ENCODE measurements at regions not wholly inside any gene's neighbourhood (a gene's known extent, or its start where the extent isn't known, plus 50 kb on each side); places are given as distances from the start of the nearest gene placed in this dataset.

DNA sequence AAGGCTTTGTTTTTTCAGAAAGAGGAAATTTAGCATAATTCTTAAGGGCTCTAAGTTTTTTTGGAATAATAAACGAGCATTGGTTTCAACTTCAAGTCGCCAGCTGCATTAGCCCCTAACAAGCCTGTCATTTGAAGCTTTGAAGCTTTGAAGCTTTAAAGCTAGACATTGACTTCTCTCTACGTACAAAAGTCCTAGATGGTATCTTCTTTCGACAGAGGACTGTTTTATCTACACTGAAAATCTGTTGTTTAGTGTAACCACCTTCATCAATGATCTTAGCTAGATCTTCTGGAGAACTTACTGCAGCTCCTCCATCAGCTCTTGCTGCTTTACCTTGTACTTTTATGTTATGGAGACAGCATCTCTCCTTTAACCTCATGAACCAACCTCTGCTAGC, 79.6 kb upstream of the TMEM72 start:
- Mint-ChIP-seq H3K36me3 (no peaks in the 10 kb centered on the region), H3K27me3 (ENCODE audit: low read depth in 3 of 3) (peaks cover 0 to 6% (median 1%) of the 10 kb centered on the region in 3 donors), H3K4me1 (no peaks in the 10 kb centered on the region), H3K4me3 (no peak overlapping the region), H3K27ac (no peak overlapping the region), H3K9me3 (no peaks in the 10 kb centered on the region)
- DNase-seq = no peak

DNA sequence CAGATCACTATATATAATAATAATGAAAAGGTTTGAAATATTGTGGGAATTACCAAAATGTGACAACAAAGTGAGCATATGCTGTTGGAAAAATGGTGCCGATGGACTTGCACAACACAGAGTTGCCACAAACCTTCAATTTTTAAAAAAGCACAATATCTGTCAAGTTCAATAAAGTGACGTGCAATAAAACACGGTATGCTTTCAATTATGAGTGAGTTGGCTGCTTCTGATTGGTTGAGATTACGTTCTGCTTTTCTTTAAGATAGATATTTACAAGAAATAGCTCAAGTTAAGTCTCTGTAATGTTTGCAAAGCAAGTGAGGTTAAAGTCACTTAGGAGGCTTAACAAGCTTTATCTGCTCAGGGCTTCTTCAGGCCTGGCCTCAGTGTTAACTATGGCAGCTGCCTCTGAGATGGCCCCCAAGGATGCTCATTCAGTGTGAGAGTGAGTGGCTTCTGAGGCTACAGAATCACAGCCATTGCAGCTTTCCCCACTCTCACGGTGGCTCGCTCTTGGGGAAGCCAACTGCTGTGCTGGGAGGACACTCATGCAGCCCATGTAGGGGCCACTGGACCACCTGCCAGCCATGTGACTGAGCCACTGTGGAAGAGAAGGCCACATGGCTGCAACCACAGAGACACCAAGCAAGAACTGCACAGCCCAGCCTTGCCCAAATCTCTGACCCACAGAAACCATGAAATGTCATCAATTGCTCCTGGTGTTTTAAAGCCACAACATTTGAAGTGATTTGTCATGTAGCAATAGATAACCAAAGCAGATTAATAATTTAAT, 78.3 kb upstream of the TMEM72 start:
- no peak for DNase-seq
- Mint-ChIP-seq H3K4me1 (no peaks in the 10 kb centered on the region), H3K27me3 (ENCODE audit: low read depth in 3 of 3) (peaks cover 0 to 5% (median 1%) of the 10 kb centered on the region in 3 donors), H3K4me3 (no peak overlapping the region), H3K27ac (no peak overlapping the region), H3K9me3 (no peaks in the 10 kb centered on the region), H3K36me3 (no peaks in the 10 kb centered on the region)

DNA sequence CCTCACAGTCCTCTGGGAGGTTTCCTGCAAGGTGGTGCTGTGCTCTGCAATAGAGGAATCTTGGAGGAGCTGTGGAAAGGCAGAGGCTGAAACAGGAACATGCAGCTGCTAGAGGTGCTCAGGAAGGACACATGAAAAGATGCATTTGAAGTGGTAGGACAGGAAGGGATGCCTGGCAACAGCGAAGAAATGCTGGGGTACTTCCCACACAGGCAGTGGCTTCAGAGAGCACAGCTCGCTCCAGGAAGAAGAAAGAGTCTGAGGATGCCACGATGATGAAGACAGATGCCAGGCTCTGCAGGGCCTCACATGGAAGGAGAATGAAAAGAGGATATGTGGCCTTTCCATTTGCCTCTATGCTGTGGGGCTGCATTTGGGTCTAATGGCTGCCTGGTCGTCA, 77.0 kb upstream of the TMEM72 start:
- Mint-ChIP-seq H3K27ac (no peak overlapping the region), H3K4me1 (no peaks in the 10 kb centered on the region), H3K9me3 (no peaks in the 10 kb centered on the region), H3K27me3 (ENCODE audit: low read depth in 3 of 3) (peaks cover 2 to 5% (median 3%) of the 10 kb centered on the region in 3 donors), H3K4me3 (no peak overlapping the region), H3K36me3 (no peaks in the 10 kb centered on the region)
- no peak for DNase-seq

DNA sequence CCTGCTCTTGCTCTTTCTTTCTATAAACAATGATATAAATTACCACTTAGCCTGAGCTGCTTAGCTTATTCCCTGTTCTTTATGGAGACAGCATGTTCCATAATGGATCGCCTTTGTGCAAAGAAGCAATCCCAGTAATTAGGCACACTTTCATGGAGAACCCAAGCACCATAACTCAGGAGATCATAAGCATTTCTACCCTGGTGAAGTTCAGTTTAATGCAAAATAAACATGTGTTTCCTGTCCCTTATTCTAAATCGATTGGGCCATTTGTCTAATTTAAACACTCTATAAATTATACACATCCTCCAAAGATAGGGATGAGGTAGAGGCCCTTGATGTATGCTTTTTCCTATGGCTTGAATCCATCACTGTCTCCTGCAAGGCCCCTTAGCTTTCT, 75.8 kb upstream of the TMEM72 start:
- Mint-ChIP-seq H3K9me3 (no peaks in the 10 kb centered on the region), H3K27ac (no peak overlapping the region), H3K4me1 (no peaks in the 10 kb centered on the region), H3K4me3 (no peak overlapping the region), H3K27me3 (ENCODE audit: low read depth in 3 of 3) (peaks cover 2 to 7% (median 3%) of the 10 kb centered on the region in 3 donors), H3K36me3 (no peaks in the 10 kb centered on the region)
- DNase-seq = no peak

DNA sequence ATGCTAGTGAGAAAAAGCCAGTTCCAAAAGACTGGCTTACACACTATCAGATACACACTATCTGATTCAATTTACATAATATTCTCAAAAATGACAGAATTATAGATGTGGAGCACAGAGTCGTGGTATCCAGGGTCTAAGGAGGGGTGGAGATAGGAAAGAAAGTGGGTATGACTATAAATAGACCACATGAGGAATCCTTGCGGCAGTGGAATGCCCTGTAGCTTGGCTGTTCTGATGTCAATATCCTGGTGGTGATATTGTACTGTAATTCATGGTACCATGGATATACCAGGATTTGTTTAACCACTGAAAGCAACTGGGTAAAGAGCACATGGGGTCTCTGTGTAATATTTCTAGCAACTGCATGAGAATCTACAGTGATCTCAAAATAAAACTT, 67.7 kb upstream of the TMEM72 start:
- DNase-seq = no peak
- H3K4me3 Mint-ChIP-seq = no peak overlapping the region
- no peak overlapping the region for H3K27ac Mint-ChIP-seq
- no peaks in the 10 kb centered on the region for H3K36me3 Mint-ChIP-seq
- H3K27me3 Mint-ChIP-seq (ENCODE audit: low read depth in 3 of 3) = peaks cover 7 to 12% (median 8%) of the 10 kb centered on the region in 3 donors
- H3K4me1 Mint-ChIP-seq = no peaks in the 10 kb centered on the region
- no peaks in the 10 kb centered on the region for H3K9me3 Mint-ChIP-seq

DNA sequence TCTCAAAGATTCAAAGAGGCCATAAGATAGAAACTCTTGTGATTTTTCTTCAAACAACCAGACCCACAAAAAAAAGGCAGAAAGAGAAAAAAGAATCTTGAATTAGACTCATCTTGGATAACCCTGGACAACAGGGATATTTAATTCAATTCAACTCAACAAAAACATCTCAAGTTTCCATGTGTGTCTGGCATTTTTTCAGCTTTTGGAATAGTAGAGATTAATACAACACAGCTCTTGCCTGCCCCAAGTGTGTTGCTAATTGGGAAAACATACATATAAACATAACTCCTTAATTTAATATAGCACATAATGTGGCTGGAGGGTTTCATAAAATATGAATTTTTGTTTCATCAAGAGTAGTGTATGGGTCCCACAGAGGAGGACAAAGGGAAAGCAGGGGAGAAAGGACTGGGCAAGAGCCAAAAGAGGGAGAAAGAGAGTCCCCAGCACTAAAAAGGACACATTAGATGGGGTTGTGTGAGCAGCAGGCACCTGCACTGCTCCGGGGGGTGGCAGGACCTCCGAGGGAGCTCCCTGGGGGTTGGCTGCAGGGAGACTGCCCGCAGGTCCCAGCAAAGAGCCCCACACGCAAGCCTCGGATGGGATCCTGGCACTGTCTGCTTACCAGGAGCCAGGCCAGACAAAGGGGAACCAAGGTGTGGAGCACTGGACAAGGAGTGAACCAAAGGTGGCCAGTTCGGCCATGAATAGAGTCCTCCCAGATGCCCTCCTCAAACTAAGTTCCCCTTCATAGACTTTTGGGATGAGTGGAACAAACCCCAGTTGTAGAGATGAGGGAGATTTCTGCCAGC, 65.6 kb upstream of the TMEM72 start:
- no peak overlapping the region for H3K4me3 Mint-ChIP-seq

DNA sequence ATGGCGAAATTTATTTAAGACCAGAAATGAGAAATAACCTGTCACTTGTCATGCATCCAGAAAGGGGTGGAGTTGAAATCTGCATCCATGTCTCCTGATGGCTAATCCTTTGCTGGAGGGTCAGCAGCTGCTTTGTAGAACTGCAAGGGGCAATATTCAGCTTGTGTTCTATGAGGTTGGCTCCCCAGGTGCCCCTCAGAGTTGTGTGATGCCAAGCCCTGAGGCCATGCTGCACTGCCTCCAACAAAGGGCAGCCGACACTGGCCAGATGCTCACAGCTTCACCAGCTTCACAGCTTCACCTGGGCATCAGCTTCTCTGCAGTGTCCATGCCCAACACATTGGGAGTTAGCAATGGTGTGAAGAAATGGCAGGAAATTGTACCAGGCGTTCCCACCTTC, 64.0 kb upstream of the TMEM72 start:
- no peak overlapping the region for H3K27ac Mint-ChIP-seq
- no peak overlapping the region for H3K4me3 Mint-ChIP-seq
- H3K27me3 Mint-ChIP-seq (ENCODE audit: low read depth in 3 of 3) = peaks cover 2 to 6% (median 5%) of the 10 kb centered on the region in 3 donors
- no peaks in the 10 kb centered on the region for H3K4me1 Mint-ChIP-seq
- no peaks in the 10 kb centered on the region for H3K9me3 Mint-ChIP-seq
- no peaks in the 10 kb centered on the region for H3K36me3 Mint-ChIP-seq
- DNase-seq = no peak

More for the DNA sequence above, 65.6 kb upstream of the TMEM72 start:
- no peak overlapping the region for H3K27ac Mint-ChIP-seq
- peaks cover 5 to 8% (median 5%) of the 10 kb centered on the region in 3 donors for H3K27me3 Mint-ChIP-seq (ENCODE audit: low read depth in 3 of 3)
- H3K9me3 Mint-ChIP-seq = no peaks in the 10 kb centered on the region
- no peaks in the 10 kb centered on the region for H3K4me1 Mint-ChIP-seq
- H3K36me3 Mint-ChIP-seq = no peaks in the 10 kb centered on the region
- no peak for DNase-seq

DNA sequence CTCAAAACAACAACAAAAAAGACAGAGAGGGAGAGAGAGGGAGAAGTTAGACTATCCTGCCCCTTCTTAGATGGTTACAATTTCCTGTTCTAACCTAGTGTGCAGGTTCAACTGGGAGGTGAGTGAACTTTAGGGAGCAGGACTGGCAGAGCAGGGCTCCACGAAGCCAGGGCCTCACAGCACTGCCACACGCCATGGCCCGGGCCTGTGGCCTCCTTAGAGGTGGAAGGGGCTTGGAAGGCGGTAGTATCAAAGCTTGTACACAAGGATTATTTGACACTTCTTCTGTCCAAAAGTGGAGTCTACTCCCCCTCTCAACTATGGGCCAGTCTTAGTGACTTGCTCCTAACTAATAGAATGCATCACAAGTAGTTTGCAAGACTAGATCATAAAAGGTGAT, 62.9 kb upstream of the TMEM72 start:
- no peak for DNase-seq
- Mint-ChIP-seq H3K4me1 (no peaks in the 10 kb centered on the region), H3K36me3 (no peaks in the 10 kb centered on the region), H3K9me3 (no peaks in the 10 kb centered on the region), H3K27me3 (ENCODE audit: low read depth in 3 of 3) (peaks cover 2 to 6% (median 5%) of the 10 kb centered on the region in 3 donors), H3K4me3 (no peak overlapping the region), H3K27ac (no peak overlapping the region)

DNA sequence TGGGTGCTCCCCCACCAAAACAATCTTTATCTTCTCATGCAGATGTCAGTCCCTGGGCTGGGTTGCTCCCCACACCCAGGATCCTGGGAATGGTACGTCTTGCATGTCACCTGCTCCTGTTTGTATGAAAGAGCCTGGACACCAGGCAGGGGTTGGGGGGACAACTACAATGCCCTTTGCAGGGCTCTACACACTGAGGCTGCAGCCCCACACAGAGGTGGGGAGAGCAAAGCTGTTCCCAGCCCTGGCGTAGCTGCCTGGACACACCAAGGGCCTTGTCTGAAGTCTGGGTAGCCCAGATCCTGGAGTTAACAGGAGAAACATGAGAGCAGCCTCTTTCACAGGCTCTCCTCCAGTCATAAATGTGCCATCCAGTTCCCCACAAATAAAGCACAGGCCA, 61.2 kb upstream of the TMEM72 start:
- Mint-ChIP-seq H3K36me3 (no peaks in the 10 kb centered on the region), H3K9me3 (no peaks in the 10 kb centered on the region), H3K27me3 (ENCODE audit: low read depth in 3 of 3) (peaks cover 2 to 6% (median 5%) of the 10 kb centered on the region in 3 donors), H3K4me1 (no peaks in the 10 kb centered on the region), H3K4me3 (no peak overlapping the region), H3K27ac (no peak overlapping the region)
- DNase-seq = no peak

DNA sequence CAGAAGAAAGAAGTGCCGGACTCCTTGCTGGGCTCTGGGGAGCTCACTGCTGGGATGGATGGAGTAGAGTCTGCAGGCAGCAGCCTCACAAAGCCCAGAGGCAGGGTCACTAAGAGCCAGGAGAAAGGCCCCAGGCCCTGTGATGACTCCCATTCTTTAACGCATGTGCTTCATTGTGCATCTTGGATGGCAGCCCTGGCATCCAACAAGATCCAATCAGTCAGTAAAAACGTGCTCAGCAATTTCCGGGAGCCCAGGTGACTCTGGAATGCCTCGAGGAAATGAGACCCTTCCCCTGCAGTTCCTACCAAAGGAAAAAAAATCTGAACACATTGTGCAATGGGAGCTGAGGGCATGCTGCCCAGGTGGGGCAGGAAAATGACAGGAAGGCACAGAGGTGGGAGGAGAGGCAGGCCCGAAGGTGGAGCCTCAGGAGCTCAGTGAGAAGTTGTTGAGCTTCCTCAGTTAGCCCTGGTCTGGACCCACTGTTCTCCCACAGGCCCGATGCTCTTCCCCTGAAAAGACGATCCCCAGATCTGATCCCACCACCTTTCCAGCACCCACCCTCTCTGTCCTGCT, 60.7 kb upstream of the TMEM72 start:
- Mint-ChIP-seq H3K36me3 (no peaks in the 10 kb centered on the region), H3K4me1 (no peaks in the 10 kb centered on the region), H3K27ac (no peak overlapping the region), H3K9me3 (no peaks in the 10 kb centered on the region), H3K27me3 (ENCODE audit: low read depth in 3 of 3) (peaks cover 2 to 4% (median 2%) of the 10 kb centered on the region in 3 donors), H3K4me3 (no peak overlapping the region)
- DNase-seq = no peak

DNA sequence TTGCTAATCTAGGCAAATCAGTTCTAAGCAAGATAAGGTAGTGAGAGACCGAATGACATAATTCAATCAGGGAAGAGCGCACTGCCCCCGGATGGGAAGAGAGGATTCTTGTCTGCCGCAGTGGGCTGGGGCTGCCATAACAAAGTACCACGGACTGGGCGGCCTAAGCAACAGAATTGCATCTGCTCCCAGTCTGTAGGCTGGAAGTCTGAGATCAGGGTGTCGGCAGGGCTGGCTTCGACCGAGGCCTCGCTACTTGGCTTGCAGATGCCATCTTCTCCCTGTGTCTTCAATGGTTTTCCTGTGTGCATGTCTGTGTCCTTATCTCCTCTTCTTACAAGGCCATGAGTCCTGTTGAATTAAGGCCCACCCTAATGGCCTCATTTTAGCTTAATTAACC, 59.7 kb upstream of the TMEM72 start:
- no peaks in the 10 kb centered on the region for H3K4me1 Mint-ChIP-seq
- H3K36me3 Mint-ChIP-seq = no peaks in the 10 kb centered on the region
- no peak overlapping the region for H3K27ac Mint-ChIP-seq
- H3K4me3 Mint-ChIP-seq = no peak overlapping the region
- no peak for DNase-seq
- no peaks in the 10 kb centered on the region for H3K9me3 Mint-ChIP-seq
- H3K27me3 Mint-ChIP-seq (ENCODE audit: low read depth in 3 of 3) = peaks cover under 1 to 3% (median 2%) of the 10 kb centered on the region in 3 donors

DNA sequence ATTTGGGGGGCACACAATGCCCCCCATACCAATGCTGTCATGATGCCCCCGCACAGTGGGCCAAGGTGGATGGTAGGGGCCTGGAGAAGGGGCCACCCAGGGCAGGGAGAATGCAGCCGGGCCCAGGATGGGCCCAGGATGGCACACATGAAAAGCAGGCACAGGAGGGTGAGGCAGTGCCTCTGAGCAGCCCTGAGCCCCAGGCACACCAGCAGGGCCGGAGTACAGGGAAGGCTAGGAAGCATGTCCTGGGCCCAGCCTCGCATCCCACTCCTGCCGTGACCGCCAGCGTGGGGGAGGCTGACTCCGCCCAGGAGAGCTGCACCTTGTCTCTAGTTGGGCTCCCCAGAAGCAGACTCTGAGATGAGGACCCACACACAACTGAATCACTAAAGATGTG, 59.3 kb upstream of the TMEM72 start:
- DNase-seq = no peak
- H3K9me3 Mint-ChIP-seq = no peaks in the 10 kb centered on the region
- H3K36me3 Mint-ChIP-seq = no peaks in the 10 kb centered on the region
- H3K4me1 Mint-ChIP-seq = no peaks in the 10 kb centered on the region
- no peak overlapping the region for H3K4me3 Mint-ChIP-seq
- H3K27me3 Mint-ChIP-seq (ENCODE audit: low read depth in 3 of 3) = peaks cover 0 to 2% (median 0%) of the 10 kb centered on the region in 3 donors
- no peak overlapping the region for H3K27ac Mint-ChIP-seq

DNA sequence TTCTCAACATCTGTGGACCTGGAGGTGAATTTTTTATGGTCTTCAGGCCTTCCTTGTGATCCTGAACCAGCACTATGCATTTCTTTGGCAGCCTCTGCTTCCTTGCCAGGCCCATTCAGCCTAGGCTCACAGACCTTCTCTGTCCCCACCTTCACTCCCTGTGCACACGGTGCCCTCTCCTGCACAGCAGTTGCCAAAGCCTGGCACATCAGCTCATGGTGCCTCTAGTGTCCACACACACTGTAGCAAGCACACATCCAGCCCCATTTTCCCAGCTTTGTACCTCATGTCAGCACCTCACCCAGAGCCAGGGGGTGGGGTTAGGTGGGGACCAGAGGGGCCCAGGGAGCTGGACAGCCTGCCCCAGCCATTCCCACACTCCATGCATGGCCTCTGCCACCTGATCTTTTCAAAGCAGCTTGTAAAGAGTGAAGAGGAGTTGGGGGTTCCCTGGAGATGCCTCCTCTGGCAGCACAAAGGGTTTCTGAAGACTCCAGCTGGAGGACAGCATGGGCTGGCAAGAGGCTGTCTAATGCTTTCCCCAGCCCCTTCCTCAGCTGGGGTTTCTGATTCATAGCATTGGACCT, 57.9 kb upstream of the TMEM72 start:
- Mint-ChIP-seq H3K4me1 (no peaks in the 10 kb centered on the region), H3K36me3 (no peaks in the 10 kb centered on the region), H3K4me3 (no peak overlapping the region), H3K27ac (no peak overlapping the region), H3K9me3 (no peaks in the 10 kb centered on the region), H3K27me3 (ENCODE audit: low read depth in 3 of 3) (peaks cover 0 to 1% (median 0%) of the 10 kb centered on the region in 3 donors)
- DNase-seq = no peak

DNA sequence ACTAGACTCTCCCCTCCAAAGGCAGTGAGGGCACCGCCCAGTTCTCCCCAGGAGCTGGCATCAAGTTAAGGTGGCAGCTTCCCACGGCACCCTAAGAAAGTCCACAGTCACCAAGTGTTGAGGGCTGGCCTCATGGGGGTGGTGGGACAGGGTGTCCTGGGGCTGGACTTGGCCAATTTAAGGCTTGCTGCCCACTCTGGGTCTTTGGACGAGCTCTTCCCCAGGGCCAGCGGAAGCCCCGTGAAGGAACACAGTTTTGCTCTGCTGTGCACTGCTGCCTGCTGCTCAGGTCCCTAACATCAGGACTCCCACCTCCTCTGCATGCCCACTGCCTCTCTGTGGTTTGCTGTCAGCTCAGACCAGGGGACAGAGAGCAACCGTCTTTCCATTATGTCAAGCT, 57.3 kb upstream of the TMEM72 start:
- DNase-seq = no peak
- H3K27ac Mint-ChIP-seq = no peak overlapping the region
- no peaks in the 10 kb centered on the region for H3K36me3 Mint-ChIP-seq
- H3K4me3 Mint-ChIP-seq = no peak overlapping the region
- no peaks in the 10 kb centered on the region for H3K4me1 Mint-ChIP-seq
- peaks cover 0 to 3% (median 0%) of the 10 kb centered on the region in 3 donors for H3K27me3 Mint-ChIP-seq (ENCODE audit: low read depth in 3 of 3)
- H3K9me3 Mint-ChIP-seq = no peaks in the 10 kb centered on the region

All from immature natural killer cell (primary cell).